Right kidney (tissue), 1 donor: ENCODE measurements at regions not wholly inside any gene's neighbourhood (a gene's known extent, or its start where the extent isn't known, plus 50 kb on each side); places are given as distances from the start of the nearest gene placed in this dataset.
"Not testable (repeated sequence)": the region's sequence is repeated elsewhere in the genome, so short reads cannot be mapped to it uniquely, and the experiment has no call there.

Source experiments
- DNase-seq: peaks from one replicate; pipeline ENCODE4 v3.0.0-alpha.2; 2016

DNA sequence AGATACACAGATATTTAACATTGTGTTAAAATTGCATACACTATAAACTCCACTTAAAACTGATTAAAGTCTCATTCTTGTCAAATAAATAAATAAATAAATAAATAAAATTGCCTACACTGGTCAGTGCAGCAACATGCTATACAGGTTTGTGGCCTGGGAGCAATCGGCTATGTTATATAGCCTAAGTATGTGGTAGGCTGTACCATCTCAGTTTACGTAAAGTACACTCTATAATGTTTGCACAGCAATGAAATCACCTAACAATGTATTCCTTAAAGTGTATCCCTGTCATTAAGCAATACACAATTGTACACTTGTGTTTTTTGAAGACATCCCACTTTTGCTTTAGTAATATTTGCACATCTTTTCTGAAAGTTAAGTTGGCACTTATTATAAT lies 337.7 kb upstream of the SETBP1 start:
- DNase-seq, result no peak

DNA sequence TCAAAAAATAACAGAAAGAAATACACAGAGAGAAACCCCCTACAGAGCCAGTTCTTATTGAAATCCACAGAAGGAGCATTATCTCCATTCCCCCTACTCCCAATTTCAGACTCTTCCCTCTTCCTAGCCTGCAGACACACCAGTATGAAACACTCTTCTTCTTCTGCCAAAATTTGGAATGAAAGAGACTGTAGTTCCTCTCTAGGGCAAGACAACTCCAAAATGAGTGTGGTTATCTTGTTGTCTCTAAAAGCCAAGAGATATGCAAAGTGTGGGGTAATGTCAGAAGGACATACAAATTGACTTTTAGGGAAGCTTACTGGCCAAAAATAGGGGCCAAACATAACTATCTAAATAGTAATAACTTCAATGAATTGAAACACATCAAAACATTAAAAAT lies 337.1 kb upstream of the SETBP1 start:
- no peak for DNase-seq

DNA sequence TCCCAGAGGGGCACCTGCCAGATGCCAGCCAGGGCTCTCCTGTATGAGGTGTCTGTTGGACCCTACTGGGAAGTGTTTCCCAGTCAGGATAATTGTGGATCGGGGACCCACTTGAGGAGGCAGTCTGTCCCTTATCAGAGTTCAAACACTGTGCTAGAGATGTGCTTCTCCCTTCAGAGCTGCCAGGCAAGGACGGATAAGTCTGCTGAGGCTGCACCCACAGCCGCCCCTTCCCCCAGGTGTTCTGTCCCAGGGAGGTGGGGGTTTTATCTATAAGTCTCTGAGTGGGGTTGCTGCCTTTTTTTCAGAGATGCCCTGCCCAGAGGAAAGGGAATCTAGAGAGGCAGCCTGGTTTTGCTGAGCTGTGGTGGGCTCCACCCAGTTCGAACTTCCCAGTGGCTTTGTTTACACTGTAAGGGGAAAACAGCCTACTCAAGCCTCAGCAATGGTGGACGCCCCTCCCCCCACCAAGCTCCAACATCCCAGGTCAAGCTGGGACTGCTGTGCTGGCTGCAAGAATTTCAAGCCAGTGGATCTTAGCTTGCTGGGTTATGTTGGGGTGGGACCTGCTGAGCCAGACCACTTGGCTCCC lies 324.0 kb upstream of the SETBP1 start:
- DNase-seq, result no peak

DNA sequence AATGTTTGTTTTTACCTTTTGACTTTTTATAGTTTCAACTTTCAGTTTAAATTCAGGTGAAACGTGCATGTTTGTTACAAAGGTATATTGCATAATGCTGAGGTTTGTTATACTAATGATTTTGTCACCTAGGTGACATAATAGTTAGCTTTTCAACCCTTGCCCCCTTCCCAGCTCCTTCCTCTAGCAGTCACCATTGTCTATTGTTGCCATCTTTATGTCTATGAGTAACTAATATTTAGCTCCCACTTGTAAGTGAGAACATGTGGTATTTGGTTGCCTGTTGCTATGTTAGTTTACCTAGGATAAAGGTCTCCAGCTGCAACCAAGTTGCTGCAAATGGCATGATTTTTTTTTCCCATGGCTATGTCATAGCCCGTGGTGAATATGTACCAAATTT lies 322.3 kb upstream of the SETBP1 start:
- DNase-seq, result no peak

DNA sequence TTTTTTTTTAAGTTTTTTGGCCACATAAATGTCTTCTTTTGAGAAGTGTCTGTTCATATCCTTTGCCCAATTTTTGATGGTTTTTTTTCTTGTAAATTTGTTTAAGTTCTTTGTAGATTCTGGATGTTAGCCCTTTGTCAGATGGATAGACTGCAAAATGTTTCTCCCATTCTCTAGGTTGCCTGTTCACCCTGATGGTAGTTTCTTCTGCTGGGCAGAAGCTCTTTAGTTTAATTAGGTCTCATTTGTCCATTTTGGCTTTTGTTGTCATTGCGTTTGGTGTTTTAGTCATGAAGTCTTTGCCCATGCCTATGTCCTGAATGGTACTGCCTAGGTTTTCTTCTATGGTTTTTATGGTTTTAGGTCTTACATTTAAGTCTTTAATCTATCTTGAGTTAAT lies 320.9 kb upstream of the SETBP1 start:
- DNase-seq, result not testable (repeated sequence)

DNA sequence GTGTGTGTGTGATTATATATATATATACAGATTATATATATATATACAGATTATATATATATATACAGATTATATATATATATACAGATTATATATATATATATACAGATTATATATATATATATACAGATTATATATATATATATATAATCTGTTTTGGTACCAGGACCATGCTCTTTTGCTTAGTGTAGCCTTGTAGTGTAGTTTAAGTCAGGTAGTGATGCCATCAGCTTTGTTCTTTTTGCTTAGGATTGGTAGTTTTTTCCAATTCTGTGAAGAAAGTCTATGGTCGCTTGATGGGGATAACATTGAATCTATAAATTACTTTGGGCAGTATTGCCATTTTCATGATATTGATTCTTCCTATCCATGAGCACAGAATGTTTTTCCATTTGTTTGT lies 318.5 kb upstream of the SETBP1 start:
- DNase-seq, result not testable (repeated sequence)

DNA sequence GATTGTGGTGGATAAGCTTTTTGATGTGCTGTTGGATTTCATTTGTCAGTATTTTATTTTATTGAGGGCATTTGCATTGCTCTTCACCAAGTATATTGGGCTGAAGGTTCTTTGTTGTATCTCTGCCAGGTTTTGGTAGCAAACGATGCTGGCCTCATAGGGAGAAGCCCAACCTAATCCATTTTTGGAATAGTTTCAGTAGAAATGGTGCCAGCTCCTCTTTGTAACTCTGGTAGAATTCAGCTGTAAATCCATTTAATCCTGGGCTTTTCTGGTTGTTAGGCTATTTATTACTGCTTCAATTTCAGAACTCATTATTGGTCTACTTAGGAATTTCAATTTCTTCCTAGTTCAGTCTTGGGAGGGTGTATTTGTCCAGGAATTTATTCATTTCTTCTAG lies 309.8 kb upstream of the SETBP1 start:
- no peak for DNase-seq

DNA sequence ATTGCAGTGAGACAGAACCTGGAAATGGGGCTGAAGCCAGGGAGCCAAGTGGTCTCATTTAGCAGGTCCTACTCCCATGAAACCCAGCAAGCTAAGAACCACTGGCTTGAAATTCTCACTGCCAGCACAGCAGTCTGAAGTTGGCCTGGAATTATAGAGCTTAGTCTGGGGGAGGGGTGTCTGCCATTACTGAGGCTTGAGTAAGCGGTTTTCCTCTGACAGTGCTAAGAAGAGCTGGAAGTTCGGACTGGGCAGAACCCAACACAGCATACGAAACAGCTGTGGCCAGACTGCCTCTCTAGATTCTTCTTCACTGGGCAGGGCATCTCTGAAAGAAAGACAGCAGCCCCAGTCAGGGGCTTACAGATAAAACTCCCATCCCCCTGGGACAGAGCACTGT lies 305.7 kb upstream of the SETBP1 start:
- DNase-seq, result no peak

DNA sequence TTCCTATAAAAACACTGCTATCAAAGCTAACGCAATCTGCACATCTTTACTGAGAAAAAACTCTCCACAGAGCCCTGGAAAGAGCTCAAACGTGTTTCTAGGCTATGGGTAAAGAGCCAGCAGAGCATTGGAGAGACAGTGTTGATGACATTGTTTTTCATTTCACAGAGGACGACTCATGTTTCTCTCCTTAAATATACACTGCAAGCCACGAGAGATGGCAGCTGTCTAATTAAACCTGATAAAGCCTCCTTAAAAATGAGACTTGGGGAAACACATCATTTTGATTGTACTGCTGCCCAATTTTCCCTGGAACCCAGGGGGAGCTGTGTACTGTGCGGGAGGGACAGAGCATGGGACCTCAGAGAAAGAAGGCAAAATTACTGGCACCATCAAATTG lies 294.3 kb upstream of the SETBP1 start:
- no peak for DNase-seq

DNA sequence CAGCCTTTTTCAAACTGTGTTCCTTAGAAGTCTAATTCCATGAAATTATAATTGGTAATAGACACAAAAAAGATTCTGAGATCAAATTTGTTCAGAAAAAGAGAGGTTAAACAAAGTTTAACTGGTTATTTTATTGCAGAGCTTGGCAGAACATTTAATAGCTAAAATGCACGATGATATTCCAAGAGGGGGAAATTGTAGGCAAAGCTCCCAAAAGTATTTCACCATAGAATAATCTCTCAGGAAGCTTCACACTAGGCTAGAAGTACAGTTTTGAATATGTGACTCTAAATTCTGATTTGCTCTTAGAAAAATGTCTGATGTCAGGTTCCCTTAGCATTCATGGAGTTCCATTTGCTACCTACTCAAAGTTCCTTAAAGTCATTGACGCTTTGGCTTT lies 292.4 kb upstream of the SETBP1 start:
- no peak for DNase-seq

DNA sequence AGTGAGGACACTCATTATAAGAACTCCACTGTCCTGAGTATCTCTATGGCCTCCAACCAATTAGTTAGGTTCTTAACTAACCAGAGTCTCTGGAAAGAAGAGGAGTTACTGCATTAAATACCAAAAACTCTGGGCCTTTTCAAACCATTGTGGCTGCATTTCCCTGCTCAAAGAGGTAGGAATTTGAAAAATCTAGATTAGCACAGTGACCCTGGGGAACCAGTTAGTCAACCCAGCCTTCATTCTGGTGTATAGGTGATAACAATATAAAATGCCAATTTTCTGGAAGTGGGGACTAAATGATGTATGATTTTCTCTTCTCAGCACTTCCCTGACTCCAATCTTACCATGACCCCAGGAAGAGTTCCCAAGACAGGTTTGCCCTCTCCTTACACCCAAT lies 287.8 kb upstream of the SETBP1 start:
- DNase-seq, result peak; percentile 10

DNA sequence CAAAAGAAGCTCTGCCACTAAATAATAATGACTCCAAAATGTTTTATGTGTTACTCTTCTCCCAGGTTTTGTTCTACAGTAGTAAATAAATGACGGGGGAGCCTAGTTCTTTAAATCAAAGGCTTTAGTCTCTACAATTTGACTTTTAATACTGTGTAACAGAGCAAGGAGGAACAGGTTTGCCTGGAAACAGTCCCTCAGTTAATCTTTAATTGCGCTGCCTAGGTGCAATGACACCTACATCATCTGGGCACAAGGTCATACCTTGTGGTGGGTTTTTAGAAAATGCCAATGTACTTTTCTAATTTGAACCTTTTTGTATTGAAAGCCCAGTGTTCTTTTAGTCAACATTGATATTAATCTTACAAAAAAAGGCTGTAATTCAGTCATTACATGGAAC lies 287.3 kb upstream of the SETBP1 start:
- DNase-seq, result peak; percentile 4

DNA sequence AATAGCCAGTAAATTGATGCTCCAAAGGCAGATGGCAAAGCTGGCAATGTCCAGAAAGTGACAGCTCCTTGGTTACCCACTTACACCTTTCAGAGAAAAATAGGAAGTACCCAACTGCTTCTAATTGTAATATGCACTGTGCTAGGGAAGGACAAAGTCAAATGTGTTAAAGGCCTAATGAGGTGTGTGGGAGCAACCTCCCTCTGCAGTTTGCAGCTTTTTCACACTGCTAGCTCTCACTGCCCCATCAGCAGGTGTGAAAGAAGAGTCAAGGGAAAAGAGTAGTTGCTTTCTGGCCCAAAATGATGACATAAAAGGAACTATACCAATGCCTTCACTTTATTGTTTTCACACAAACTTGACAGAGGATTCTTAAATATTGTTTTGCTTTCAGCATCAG lies 284.1 kb upstream of the SETBP1 start:
- no peak for DNase-seq

DNA sequence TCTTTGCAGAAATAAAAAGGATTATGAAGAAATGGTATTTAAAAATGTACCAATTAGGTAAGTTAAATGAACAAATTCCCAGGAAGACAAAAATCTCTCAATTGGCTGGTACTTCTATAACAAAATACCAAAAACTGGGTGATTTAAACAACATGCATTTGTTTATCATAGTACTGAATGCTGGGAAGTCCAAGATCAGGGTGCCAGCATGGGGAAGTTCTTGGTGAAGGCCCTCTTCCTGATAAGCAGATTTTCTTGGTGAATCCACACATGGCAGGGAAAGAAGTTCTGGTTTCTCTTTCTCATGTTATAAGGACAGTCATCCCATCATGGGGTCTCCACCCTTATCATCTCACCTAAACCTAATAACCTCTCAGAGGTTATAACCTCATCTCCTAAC lies 271.6 kb upstream of the SETBP1 start:
- DNase-seq, result no peak

DNA sequence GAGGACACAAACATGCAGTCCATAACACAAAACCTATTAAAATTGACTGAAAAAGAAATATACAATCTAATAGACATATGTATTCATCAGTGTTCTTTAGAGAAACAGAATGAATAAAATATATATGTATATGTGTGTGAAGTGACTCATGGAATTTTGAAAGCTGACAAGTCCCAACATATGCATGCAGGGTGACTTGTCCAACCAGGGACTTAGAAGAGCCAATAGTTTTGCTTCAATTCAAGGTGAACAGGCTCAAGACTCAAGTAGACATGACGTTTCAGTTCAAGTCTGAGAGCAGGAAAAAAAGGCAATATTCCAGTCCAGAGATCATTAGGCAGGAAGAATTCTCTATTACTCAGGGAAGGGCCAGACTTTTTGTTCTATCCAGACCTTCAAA lies 271.2 kb upstream of the SETBP1 start:
- no peak for DNase-seq

DNA sequence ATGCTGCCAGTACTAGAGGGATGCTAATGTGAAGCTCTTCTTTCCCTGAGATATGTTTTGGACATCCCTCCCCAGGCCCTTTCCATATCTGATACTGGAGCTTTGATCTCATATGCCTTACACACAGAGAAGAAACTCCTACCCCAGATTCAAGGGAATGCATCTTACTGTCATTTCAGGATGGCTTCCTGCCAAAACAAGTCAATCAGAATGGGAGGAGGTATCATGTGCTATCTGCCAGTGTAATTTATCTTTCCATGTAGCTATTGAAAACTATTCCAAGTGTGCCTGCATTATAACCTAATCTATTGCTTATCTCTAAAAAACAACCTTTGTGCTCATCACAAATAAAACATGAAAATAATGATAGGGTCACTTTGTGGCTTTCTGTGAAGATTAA lies 269.9 kb upstream of the SETBP1 start:
- DNase-seq, result no peak

DNA sequence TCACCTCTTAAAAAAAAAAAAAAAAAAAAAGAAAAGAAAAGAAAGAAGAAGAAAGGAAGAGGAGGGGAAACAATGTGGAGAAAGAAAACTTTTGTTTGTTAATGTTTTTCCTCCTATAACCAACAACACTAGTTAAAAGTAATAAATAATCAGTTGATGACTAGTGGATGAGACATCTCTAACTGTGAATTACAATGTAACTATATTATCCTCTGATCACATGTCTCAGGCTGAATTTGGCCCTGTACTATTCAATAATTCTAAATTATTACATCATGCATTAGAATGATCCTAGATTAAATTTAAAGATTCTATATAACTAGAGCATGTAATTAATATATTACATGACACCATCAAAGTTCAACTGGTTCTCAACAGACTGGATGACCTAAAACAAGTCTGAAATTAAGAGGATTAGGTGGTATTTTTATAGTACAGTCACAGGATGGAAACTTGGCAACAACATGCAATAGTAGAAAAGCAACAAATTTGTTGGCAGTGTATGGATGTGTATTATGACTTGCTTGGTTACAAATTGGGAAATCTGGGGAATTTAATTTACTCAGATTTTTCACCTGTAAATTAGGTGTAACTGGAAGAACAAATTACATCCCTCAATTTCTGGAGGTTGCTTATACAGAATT lies 269.3 kb upstream of the SETBP1 start:
- DNase-seq, result no peak

DNA sequence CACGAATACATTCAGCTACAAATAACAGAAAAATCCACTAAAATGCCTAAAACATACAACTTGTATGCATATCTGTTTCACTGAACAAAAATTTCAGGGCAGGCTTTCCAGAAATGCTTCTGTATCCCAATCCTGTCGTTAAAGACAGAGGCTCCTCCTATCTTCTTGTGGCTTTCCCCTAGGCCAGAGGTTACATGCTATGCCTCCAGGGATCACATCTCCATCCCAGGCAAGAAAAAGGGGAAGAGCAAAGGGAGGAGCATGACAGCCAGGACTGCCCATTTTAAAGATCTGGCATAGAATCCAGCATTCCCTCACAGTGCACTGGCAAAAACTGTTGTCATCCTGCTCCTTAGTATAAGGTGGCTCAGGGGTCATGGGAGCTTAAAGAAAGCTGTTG lies 268.7 kb upstream of the SETBP1 start:
- DNase-seq, result no peak

DNA sequence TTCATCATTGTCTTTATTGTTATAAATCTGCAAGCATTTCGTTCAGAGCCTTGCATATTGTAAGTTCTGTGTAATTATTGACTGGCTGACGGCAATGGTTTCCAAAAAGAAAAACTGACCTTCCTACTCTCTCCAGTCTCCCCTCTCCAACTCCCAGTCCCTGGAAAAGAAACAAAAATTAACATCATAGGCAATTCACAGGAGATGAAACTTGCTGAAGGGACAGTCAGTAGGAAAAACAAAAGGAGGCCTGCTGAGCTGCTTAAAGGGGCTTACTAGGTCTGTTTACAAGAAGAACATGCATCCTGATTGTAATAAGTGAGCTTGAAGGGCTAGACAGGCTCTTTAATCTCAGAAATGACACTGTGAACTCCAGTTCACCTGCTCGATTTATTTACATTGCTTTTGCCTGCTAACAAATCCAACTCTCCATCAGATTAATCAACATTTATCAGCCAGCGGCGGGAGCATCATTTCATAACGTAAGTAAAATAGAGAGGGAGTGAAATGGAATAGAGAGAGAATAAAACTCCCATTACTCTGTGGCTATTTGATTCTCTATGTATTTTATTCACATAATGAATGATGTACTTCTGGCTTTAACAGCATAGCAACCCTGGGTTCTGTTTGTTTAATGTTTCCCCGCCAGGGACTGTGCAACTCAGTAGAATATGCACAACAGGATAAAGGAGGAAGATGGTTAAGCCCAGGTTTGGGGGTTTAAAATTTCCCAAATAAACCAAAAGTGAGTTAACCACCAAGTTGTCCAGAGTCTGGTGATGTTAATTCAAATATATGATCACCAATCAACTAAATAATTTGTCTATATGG lies 256.7 kb upstream of the SETBP1 start:
- no peak for DNase-seq

DNA sequence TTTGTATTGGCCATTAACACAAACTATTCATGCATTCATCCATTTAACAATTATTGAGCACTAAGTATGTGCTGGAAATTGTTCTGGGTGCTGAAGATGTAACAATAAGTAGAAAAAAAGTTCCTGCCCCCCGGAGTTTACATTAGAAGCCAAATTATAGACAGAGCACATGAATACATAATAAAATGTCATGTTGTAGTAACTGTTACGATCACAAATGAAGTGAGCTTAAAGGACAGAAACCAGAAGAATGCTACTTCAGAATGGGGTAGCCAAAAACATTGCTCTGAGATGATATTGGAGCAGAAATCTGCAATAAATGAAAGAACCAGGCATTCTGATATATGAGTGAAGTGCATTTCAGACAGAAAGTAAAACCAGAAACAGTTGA lies 256.0 kb upstream of the SETBP1 start:
- no peak for DNase-seq

DNA sequence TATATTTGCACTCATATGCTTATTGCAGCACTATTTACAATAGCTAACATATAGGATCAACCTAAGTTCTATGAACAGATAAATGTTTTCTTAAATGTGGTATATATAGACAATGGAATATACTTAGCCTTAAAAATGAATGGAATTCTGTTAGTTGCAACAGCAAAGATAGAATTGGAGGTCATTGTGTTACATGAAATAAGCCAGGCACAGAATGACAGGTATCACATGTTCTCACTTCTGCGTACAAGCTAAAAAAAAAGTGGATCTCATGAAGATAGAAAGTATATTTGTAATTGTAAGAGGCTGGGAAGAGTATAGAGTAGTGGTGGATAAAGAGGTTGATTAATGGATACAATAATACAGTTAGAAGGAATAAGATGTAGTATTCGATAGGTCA lies 255.5 kb upstream of the SETBP1 start:
- DNase-seq, result no peak

DNA sequence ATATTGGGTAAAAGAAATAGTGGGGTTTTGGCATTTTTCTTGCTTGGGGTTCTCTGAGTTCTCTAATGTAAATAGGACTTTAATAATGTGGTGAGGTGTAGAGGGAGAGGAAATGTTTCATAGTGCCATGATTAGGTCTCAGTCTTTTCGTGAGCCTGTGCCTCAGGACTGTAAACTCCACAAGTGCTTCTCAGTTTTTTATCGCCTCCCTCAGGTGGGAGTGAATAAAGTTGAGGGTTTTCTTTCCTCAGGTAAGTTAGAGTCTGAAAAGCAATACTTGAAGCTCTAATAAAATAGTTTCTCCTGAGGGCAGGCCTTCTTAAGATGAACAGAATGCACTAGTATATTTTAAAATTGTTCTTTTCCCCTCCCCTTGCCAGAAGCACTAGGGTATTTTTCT lies 243.1 kb upstream of the SETBP1 start:
- DNase-seq, result no peak

DNA sequence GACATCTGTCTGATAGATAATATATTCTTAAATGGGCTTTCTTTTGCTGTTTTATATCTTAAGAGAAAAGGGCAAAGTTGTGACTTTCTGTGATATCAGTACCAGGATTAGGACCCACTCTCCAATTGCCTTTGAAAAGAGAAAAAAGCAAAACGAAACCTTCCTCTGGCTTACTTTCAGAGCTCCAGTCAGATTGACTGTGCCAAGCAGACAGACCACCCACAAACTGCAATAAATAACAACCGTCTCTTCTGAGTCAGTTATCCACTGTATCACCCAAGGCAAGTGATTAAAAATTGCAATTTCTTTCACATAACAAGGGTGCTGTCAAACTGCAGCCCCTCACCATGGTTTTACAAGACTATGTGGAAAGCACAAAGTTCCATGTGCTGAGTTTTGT lies 230.5 kb upstream of the SETBP1 start:
- no peak for DNase-seq

DNA sequence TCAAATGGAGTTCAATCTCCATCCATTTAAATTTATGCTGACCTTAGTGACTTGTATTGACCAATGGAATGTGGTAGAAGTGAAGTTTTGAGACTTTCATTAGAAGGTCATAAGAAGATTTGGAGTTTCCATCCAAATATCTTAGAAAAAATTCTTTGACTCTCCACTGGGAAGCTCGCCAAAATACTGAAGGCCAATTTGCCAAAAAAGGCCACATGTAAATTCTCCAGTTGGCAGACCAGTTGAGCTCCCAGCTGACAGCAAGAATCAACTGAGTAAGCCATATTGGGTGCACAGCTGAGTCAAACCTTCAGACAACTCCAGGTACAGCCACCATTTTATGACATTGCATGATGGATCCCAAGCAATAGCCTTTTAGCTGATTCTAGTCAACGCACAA lies 228.3 kb upstream of the SETBP1 start:
- no peak for DNase-seq
